SK-MEL-5 (cell line): ENCODE measurements at regions not wholly inside any gene's neighbourhood (a gene's known extent, or its start where the extent isn't known, plus 50 kb on each side); places are given as distances from the start of the nearest gene placed in this dataset.

Experiments used
- DNase-seq: peaks from one replicate; pipeline ENCODE4 v3.0.0-alpha.2; 2016; ENCODE audit warnings: low read depth, low spot score
- in situ Hi-C: cut with HindIII; loops from 2 replicates; pipeline ENCODE4 v1.10.0; 2016; ENCODE audit warnings: low sequenced_read_pairs, high pct_unique_total_duplicates, low pct_unique_long_range_greater_than_20kb

GRCh38 chr4:45688341-45688740 is 435.5 kb downstream of the GABRG1 start:
- no peak for DNase-seq

GRCh38 chr4:45679411-45679810 is 444.4 kb downstream of the GABRG1 start:
- DNase-seq: no peak
- in situ Hi-C loops: no loop called here

More at GRCh38 chr4:45688341-45688740, 435.5 kb downstream of the GABRG1 start:
- in situ Hi-C loops: no loop called here

DNA sequence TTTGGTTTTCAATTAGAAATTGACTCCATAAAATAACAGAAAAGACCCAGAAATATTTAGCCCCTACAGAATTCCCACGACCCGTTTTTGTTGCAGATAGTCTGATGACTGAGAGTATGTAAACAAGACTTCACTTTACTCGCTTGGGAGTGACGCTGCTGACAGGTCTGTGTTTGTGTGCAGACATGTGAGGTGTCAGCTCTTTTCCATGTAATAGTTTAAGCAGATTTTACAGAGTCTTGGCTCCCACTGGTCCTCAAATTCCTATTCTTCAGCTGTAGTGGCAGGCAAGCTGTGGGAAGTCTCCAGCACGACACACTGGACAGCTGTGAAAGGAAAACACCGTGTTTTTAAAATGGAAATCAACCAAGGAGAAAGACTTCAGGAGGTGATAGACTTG is 455.7 kb downstream of the GABRG1 start:
- in situ Hi-C loops: no loop called here
- DNase-seq: no peak

- in situ Hi-C loops: no loop called here
- no peak for DNase-seq
These were observed 460.2 kb downstream of the GABRG1 start for GRCh38 chr4:45663628-45664081.

DNA sequence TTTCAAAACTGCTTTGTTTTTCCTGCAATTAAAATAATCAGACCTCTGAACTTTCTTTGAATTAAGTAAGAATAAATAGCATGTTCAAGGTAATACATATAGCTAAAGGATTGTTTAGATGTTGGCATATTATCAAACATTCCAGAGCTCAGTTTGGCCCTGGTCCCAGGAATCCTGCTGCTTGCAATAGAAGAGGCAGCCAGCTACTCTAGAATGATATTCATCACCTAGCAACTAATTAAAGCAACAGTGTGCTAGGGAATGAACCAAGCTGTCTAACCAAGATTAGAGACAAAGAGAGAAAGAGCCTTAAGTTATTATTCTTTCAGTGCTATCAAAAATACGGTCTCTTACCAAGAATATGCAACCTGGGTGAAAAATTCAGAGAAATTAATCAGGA is 460.9 kb downstream of the GABRG1 start:
- in situ Hi-C loops: no loop called here
- no peak for DNase-seq

DNA sequence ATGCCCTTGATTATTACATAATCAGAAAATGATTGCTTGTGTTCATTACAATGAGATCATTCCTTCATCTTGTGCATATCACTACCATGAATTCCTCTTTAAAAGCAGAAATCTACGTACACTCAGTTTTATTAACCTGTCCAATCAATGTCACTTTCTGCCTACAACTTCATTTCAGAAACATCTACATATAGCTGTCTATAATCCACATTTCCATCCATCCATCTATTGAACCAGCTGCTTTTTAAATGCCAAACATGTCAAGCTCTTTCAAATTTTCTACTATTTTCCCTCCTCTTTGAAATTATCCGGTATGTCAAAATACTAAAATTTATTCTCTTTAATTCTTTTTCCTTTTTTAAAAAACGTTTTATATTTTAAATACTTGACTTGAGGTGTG is 462.0 kb downstream of the GABRG1 start:
- in situ Hi-C loops: no loop called here
- DNase-seq: no peak

DNA sequence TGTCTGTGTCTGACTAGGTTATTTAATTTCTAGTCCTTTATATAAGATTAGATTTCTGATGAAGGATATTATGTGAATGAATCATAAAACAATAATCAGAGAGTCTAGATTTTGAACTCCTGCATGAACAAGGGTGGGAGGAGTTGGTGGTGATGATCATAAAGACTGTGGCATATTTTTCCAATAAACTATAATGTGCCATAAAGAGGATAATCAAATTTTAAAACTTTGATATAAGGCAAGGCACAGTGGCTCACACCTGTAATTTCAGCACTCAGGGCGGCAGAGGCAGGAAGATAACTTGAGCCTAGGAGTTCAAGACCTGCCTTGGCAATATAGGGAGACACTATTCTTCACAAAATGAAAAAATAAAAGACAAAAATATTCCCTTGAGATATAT is 473.3 kb downstream of the GABRG1 start:
- in situ Hi-C loops: no loop called here
- DNase-seq: no peak

- in situ Hi-C loops: no loop called here
These were observed 475.0 kb downstream of the GABRG1 start for GRCh38 chr4:45648846-45649245.

DNA sequence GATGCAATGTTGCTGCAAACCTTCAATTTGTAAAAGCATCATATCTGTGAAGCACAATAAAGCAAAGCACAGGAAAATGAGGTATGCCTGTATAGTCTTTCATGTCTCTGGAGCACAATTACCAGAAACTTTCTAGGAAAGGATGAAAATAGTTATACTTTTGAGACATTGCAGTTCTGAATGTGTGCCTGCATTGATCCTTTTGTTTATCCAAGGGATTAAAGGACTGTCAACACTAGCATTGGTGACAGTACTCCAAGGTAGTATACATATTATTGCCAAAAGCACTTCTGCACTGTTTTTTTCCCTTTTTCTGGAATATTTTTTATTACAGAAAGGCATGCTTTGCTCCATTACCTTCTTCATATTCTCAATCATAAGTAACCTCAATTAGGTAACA is 476.0 kb downstream of the GABRG1 start:
- DNase-seq: no peak
- in situ Hi-C loops: no loop called here

More at GRCh38 chr4:45648846-45649245, 475.0 kb downstream of the GABRG1 start:
- no peak for DNase-seq

DNA sequence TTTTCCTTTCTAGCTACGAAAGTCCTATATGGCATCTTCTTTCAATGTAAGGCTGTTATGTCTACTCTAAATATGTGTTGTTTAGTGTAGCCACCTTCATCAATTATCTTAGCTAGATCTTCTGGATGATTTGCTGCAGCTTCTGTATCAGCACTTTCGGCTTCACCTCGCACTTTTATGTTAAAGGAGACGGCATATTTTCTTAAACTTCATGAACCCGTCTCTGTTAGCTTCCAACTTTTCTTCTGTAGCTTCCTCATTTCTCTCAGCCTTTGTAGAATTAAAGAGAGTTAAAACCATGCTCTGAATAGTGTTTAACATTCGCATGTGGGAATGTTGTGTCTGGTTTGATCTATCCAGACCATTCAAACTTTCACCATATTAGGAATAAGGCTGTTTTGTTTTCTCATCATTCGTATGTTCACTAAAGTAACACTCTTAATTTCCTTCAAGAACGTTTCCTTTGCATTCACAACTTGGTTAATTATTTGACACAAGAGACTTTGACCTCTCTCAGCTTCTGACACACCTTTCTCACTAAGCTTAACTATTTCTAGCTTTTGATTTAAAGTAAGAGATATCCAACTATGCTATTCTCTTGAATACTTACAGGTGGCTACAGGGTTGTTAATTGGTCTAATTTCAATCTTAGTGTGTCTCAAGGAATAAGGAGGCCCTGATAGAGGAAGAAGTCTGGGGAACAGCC is 476.8 kb downstream of the GABRG1 start:
- DNase-seq: no peak
- in situ Hi-C loops: no loop called here

DNA sequence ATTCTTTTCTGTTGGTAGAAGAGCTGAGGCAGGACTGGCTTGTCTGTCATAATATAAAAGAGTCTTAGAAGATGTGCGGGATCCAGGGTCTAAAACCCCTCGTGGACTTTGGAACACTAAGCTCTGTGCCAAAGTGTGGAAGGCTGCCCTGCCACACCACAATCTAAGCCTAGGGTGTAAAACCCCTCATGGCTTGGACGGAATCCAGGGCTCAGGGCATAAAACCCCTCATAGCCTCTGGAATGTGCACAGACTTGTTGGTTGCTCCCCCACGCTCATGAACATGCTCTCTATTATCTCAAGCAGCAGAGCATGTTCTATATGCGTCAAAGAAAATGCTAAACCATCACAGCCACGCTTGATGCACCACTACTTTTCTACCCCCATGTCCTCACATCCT is 483.6 kb downstream of the GABRG1 start:
- DNase-seq: no peak
- in situ Hi-C loops: no loop called here

GRCh38 chr4:45638641-45639040 is 485.2 kb downstream of the GABRG1 start:
- no peak for DNase-seq
- in situ Hi-C loops: no loop called here

GRCh38 chr4:45636175-45636574 is 487.7 kb downstream of the GABRG1 start:
- no peak for DNase-seq
- in situ Hi-C loops: no loop called here

DNA sequence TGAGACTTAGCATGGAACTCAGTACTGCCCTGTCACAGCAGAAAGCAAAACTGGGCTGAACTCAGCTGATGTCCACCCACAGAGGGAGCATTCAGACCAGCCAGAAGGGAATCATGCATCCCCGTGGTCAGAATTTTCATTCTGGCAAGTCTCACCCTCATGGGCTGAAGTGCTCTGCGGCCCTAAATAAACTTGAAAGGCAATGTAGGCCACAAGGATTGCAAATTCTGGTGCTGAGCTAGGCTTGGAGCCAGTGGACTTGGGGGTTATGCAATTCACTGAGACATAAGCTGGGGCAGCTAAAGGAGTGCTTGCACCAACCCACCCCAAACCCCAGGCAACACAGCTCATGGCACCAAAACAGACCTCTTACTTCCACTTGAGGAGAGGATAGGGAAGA is 494.1 kb downstream of the GABRG1 start:
- no peak for DNase-seq
- in situ Hi-C loops: no loop called here

- in situ Hi-C loops: no loop called here
- peak; percentile 40 for DNase-seq
These were observed 501.9 kb downstream of the GABRG1 start for GRCh38 chr4:45621971-45622370.

DNA sequence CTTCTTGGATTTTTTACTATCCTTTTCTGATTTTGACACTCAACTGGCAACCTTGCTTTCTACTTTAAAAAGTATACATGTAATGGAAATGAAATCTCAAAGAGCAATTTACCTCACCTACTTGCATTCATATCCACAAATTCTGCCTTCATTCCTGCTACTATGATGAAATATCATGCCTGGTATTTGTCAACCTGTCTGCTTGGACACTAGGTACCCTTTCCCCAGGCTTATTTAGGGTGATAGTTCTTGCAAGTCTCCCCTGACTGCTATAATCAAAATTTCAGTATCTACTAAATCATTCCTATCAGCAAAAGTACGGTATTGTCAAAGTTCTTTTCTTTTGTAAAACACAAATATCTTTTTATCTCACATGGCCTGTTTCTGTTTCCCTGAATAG is 503.0 kb downstream of the GABRG1 start:
- no peak for DNase-seq
- in situ Hi-C loops: no loop called here

GRCh38 chr4:45596379-45597101 is 527.3 kb downstream of the GABRG1 start:
- DNase-seq: no peak
- in situ Hi-C loops: no loop called here

- in situ Hi-C loops: no loop called here
- DNase-seq: no peak
These were observed 543.5 kb downstream of the GABRG1 start for GRCh38 chr4:45580334-45580733.

- DNase-seq: no peak
- in situ Hi-C loops: no loop called here
These were observed 545.0 kb downstream of the GABRG1 start for GRCh38 chr4:45578874-45579273.
